Suppressor macrophage (primary cell): ENCODE measurements at regions not wholly inside any gene's neighbourhood (a gene's known extent, or its start where the extent isn't known, plus 50 kb on each side); places are given as distances from the start of the nearest gene placed in this dataset.

Experiments used
- DNase-seq, 4 experiments: peaks; one replicate each; pipeline ENCODE4 v3.0.0-alpha.2; 2020 to 2022

- peak; percentile 14 to 46 (median 41) for DNase-seq
These were observed 204.3 kb upstream of the RAB4A start for GRCh38 chr1:229066591-229066990.

DNA sequence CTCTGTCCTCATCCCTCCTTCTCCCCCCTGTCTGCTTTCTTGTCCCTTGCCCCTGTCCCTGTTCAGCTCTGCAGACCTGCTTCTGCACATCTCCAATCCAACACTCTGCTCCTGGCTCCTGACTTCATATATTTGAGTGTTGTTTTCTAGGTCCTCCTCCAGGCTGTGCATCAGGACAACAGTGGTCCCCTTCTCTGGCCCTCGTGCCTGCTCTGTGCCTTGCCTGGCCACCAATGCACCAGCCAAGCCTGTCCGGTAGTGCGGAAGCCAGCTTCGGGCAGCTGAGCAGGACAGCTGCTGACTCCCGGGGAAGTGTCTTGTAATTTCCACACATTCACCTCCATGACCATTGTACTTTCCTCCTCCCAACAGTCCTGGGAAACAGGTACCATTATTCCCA, 203.4 kb upstream of the RAB4A start:
- DNase-seq: peak in 2 of 4 experiments; percentile 19 to 26

- peak; percentile 91 to 98 (median 94) for DNase-seq
These were observed 202.5 kb upstream of the RAB4A start for GRCh38 chr1:229068270-229068987.

GRCh38 chr1:229069176-229069575, 201.7 kb upstream of the RAB4A start:
- DNase-seq: no peak

GRCh38 chr1:229070168-229070567, 200.7 kb upstream of the RAB4A start:
- peak; percentile 93 to 98 (median 94) for DNase-seq

GRCh38 chr1:229073251-229073650, 197.7 kb upstream of the RAB4A start:
- no peak for DNase-seq

DNA sequence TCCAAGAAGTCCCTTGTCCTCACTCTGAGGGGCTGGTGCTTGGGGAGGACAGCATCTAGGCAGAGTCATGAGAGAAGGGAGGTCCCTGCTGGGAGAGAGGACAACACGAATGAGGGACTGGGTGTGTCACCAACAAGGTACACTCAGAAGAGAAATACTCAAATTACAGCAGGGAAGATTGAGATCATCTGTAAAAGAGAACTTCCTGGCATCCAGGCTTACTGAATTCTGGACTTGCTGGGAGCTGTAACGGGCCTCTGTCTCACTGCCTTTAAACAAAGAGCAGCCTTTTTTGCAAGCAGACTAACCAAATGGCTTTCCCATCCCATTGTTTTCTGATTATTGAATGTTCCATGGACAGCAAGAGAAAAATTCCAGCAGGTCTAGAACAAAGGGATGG, 195.7 kb upstream of the RAB4A start:
- no peak for DNase-seq

GRCh38 chr1:229075716-229076115, 195.2 kb upstream of the RAB4A start:
- no peak for DNase-seq

DNA sequence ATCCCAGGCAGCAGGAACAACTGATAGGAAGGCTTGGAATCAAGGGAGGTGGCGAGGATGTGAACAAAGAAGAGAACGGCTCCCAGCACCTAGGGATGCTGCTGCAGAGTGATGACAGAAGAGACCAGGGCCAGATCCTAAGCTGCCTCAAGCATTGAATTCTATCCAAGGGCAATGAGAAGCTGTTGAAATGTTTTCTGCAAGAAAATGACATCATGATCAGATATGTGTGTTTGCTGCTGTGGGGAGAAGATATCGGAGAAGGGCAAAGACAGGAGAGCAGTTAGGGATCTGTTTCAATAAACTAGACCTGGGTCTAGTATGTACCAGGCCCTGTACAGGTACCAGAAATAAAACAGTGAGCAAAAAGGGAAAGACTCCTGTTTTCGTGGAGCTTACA, 194.7 kb upstream of the RAB4A start:
- DNase-seq: no peak

DNA sequence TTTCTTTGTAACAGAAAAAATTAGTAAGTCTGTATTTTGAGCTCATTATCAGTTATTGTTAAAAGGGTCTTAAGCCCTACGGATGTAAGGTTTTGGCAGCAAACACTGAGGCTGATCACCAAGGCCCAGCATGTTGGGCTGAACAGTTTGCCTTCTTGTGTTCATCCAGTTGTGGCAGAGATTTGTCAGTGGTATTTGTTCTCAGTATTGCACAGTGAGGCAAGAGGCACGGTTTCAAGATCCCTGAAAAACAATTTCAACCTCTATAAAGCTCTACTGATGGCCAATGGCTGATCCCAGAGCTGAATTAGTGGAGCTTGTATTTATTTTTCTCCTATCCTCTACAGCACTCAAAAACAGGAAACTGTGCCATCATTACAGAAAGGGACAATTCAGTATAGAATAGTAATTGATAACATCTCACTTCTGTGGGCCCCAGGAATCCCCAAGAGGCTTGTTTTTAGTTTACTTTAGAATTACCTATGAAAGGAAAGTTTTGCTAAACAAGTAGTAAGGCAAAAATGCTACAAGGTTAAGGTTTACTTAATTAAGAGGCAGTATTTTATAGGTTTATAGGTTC, 191.8 kb upstream of the RAB4A start:
- DNase-seq: no peak

GRCh38 chr1:229080361-229080760, 190.6 kb upstream of the RAB4A start:
- DNase-seq: no peak

DNA sequence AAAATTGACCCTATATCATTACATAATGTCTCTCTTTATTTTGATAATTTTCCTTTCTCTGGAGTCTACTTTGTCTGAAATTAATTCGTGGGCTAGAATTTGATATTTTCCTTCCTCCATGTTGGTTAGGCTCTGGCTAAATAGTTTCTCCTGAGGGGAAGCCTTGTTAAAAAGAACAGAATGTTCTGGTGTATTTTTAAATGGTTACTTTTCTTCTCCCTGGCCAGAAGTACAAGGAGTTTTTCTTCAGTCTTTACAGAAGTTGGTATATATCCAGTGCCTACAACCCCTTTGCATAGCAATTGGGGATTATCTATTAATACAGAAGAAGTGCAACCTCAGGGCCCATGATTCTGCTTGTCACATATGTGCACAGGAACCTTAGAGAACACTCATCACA, 185.6 kb upstream of the RAB4A start:
- no peak for DNase-seq

GRCh38 chr1:229086091-229086490, 184.8 kb upstream of the RAB4A start:
- no peak for DNase-seq

- no peak for DNase-seq
These were observed 184.2 kb upstream of the RAB4A start for GRCh38 chr1:229086686-229087085.

DNA sequence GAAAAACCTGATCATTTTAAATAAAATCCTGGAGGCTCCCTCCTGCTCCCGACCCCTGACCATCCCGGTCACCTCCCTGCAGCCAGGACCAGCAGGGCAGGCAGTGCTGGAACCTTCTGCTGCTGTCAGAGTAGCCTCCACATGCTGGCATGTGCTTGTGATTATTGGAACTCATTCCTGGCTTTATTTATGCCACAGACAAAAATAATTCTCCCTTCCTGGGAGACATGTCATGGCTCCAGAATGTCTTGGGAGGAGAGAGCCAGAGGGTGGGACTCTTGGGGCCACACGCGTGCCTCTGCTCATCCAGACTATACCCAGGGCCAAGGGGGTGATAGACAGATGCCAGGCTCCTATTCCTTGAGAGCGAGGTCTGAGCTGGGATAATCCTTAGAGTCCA, 183.6 kb upstream of the RAB4A start:
- no peak for DNase-seq

DNA sequence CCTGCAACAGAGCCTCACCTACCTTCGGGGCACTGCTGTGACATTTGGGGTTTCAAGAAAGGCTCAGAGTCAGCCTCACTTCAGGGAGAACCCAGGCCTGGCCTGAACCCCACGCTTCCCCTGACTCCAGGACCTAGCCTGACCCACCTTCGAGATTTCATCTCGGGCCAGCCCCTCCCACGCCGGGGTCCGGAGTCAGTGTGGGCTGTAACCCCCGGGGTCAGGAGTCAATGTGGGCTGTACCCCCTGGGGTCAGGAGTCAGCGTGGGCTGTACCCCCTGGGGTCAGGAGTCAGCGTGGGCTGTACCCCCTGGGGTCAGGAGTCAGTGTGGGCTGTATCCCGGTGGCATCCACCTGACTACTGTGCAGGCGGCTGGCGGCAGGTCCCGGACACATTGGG, 183.0 kb upstream of the RAB4A start:
- no peak for DNase-seq

DNA sequence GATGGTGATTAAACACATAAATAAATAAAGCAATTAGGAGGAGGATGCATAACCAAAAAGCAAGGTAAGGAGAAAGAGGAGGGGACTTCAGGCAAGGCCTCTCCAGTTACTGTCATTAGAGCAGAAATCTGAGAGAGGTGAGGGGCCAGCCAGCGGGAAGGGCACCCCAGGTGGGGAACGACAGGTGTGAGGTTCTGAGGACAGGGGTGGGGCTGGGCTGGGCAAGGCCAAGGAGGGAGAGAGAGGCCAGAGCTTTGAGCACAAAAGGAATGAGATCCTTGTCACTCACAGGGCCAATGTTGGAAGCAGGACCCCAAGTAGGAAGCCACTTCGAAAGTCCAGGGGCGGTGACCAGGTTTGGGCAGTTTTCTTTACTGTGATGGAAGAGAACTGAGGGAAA, 182.2 kb upstream of the RAB4A start:
- no peak for DNase-seq

DNA sequence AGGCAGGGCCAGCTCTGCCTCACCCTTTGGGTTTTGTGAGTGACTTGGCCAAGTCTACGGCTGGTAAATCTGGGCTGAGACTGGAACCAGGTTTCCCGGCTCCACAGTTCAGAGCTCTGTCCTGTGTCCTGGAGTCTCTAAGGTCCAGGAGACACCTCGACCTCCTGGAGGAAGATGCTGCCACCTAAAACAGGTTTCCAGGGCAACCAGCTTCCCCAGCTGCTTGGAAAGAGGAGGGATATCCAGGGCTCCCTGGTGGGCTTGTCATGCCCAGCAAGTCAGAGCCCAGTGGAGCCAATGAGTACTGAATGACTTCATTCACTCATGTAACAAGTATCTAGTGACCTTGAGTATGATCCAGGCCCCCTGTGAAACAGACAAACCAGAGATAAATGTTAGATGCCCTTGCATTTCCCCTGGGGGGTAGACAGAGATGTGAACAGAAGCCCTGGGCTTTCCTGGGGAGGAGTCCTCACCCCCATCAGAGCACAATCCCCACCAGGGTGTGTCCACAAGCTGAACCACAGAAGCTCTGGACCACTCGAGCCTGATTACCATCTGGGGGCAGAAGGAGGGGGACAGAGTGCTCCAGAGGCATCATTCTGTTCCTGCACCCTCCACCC, 181.2 kb upstream of the RAB4A start:
- no peak for DNase-seq

GRCh38 chr1:229091721-229092136, 179.2 kb upstream of the RAB4A start:
- DNase-seq: no peak

GRCh38 chr1:229092377-229093237, 178.3 kb upstream of the RAB4A start:
- no peak for DNase-seq

- no peak for DNase-seq
These were observed 177.7 kb upstream of the RAB4A start for GRCh38 chr1:229093238-229093540.

DNA sequence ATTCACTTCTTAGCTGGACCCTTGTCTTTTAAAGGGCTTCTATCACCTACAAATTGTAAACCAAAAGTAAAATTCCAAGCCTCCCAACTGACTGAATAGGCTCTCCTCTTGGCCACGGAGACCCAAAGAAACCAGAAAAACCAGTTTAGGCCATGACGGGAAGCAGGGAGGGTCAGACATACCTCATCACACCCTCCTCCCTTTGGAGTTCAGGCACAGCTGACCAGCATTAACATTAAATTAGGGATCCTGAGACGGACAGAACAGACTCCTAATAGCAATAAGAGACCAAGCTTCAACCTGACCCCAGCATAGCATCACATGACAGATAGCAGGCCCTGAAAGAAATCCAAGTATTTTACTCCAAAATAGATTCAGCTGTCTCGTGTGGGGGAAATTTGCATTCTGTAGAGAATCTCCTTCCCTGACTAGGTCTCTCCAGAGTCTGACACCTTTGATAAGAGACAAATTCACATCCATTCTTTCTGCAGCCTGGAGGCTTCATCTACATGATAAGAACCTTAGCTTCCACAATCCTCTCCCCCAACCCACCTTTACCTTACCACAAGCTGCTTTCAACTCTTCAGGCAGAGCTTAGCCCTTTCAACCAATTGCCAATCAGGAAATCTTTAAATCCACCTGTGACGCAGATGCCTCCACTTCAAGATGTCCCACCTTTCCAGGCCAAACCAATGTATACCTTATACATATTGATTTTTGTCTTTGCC, 177.1 kb upstream of the RAB4A start:
- DNase-seq: no peak
